Uterus (tissue), 3 donors: ENCODE measurements at regions not wholly inside any gene's neighbourhood (a gene's known extent, or its start where the extent isn't known, plus 50 kb on each side); places are given as distances from the start of the nearest gene placed in this dataset.

Experiments
- DNase-seq, 2 donors: peaks; one replicate each; pipeline ENCODE4 v3.0.0-alpha.2; 2019 to 2020
- H3K27ac ChIP-seq, 2 donors: fragments of 200-600 bp; sonication (generic); 1 replicate in 1 of 2; 2 replicates in 1 of 2; pipeline ENCODE4 v1.5.1; 2016 to 2018
- H3K27me3 ChIP-seq, 2 donors: fragments of 200-600 bp; sonication (generic); one replicate each; pipeline ENCODE4 v1.5.1; 2018 to 2019; ENCODE audit warnings: control low read depth in 1 of 2
- H3K36me3 ChIP-seq, 2 donors: fragments of 200-600 bp; sonication (generic); one replicate each; pipeline ENCODE4 v1.5.1; 2019; ENCODE audit warnings: control low read depth in 1 of 2
- H3K4me1 ChIP-seq, 2 donors: fragments of 200-600 bp; sonication (generic); one replicate each; pipeline ENCODE4 v1.5.1; 2018 to 2019; ENCODE audit warnings: control low read depth in 1 of 2
- H3K4me3 ChIP-seq, 2 donors: fragments of 200-600 bp; sonication (generic); 1 replicate in 1 of 2; 2 replicates in 1 of 2; pipeline ENCODE4 v1.5.1; 2018 to 2019; ENCODE audit warnings: mild to moderate bottlenecking in 1 of 2
- H3K9me3 ChIP-seq, 2 donors: fragments of 200-600 bp; sonication (generic); one replicate each; pipeline ENCODE4 v1.5.1; 2019; ENCODE audit warnings: control low read depth in 1 of 2
- CTCF ChIP-seq, 4 experiments: fragments of 200-600 bp in 2 of 4; fragments of 450-650 bp in 2 of 4; sonication (generic) in 2 of 4; IDR thresholded peaks; one replicate each; pipeline ENCODE4 v1.5.1; 2016 to 2019; ENCODE audit warnings: antibody characterized with exemption in 4 of 4, mild to moderate bottlenecking in 2 of 4, moderate library complexity in 1 of 4
- POLR2A ChIP-seq, 2 donors: fragments of 450-650 bp; IDR thresholded peaks; one replicate each; pipeline ENCODE4 v1.6.1; 2016; ENCODE audit warnings: antibody characterized with exemption in 2 of 2, mild to moderate bottlenecking in 1 of 2, moderate library complexity in 1 of 2
- intact Hi-C: fragments of 100-400 bp; cut with DNase I; formaldehyde crosslinking; loops from one replicate; pipeline ENCODE4 v1.15.1; 2023; ENCODE audit warnings: low total_unique reads
- donor health status: DM: yes; HTN: yes; CAD: no.

DNA sequence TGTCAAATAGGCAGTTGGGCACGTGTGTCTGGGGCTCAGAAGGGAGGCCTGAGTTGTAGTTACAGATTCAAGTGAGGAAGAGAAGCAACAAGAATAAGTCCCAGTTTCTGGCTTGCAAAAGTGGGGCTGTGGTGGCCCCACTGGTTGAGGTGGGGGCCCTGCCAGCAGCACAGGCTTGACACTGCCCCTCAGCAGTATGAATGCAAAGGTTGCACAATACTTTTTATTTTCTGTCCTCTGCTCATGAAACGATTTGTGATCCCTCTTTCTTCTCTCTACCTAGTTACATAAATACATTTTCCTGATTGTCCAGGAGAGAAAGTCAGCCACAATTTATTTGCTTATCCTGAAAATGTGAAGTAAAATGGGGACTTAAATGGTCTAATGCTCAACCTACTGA is 577.8 kb downstream of the AACS start:
- Histone ChIP-seq H3K27me3 (no peaks in the 10 kb centered on the region), H3K36me3 (no peaks in the 10 kb centered on the region), H3K4me3 (no peak overlapping the region), H3K4me1 (no peaks in the 10 kb centered on the region), H3K27ac (no peak overlapping the region), H3K9me3 (no peaks in the 10 kb centered on the region)
- no peak for TF ChIP-seq POLR2A (IDR thresholded peaks at IDR 0.05)
- TF ChIP-seq CTCF (IDR thresholded peaks at IDR 0.05) = no peak
- intact Hi-C loops = no loop called here
- no peak for DNase-seq

DNA sequence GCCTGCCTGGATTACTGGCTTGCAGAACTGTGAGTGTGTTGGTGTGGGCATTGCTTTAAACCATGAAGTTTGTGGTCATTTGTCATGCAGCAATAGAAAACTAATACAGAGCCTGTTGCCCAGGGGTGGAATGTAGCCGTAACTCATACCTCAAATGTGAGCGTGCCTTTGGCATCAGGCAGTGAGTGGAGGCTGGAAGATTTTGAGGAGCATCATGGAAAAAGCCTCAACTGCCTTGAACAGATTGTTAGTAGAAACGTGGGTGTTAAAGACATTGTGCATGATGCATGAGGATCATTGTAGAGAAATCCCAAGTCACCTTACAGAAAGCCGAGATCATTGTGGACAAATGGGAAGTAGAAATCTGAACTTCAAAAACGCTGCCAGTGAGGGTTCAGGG is 580.5 kb downstream of the AACS start:
- H3K36me3 ChIP-seq = no peaks in the 10 kb centered on the region
- no peaks in the 10 kb centered on the region for H3K9me3 ChIP-seq
- TF ChIP-seq CTCF (IDR thresholded peaks at IDR 0.05) (no peak), POLR2A (IDR thresholded peaks at IDR 0.05) (no peak)
- no peak overlapping the region for H3K4me3 ChIP-seq
- H3K27ac ChIP-seq = no peak overlapping the region
- intact Hi-C loops = no loop called here
- no peaks in the 10 kb centered on the region for H3K4me1 ChIP-seq
- DNase-seq = no peak
- H3K27me3 ChIP-seq = no peaks in the 10 kb centered on the region

DNA sequence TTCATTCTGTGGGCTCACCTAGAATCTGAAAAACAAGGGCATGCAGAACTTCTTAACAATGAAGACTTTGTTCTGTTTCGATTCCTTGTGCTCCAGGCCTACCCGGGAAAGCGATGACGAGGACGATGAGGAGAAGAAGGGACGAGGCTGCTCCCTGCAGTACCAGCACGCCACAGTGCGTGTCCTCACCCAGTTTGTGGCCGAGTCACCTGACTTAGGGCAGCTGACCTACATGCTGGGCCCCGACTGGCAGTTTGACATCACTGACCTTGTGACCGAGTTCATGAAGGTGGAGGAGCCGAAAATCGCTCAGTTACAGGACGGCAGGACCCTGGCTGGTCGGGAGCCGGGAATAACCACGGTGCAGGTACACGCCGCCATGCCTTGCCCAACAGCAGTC is 585.4 kb downstream of the AACS start:
- Histone ChIP-seq H3K27me3 (no peaks in the 10 kb centered on the region), H3K36me3 (no peaks in the 10 kb centered on the region), H3K4me1 (no peaks in the 10 kb centered on the region), H3K9me3 (no peaks in the 10 kb centered on the region), H3K4me3 (no peak overlapping the region), H3K27ac (no peak overlapping the region)
- TF ChIP-seq CTCF (IDR thresholded peaks at IDR 0.05) (no peak), POLR2A (IDR thresholded peaks at IDR 0.05) (no peak)
- intact Hi-C loops = no loop called here
- no peak for DNase-seq

- no peak overlapping the region for H3K27ac ChIP-seq
- intact Hi-C loops = no loop called here
Observed at GRCh38 chr12:125651625-125652024, 586.4 kb downstream of the AACS start.

DNA sequence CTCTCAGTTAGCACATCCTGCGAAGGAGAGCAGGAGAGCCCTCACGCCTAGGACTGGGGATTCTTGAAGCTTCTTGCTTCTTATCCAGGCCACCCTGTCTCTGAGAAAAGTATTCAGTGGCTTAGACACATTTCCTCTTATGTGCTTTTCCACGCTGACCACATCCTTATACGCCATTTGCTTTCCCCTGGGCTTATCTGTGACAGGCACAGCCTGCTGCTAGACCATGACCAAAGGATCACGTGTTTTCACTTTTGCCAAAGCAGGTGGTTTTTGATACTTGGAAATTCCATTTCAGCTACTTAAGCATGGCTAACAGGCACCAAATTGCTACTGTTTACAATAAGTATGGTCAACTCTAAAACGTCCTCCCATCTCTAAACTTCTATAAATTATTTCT is 587.4 kb downstream of the AACS start:
- no peaks in the 10 kb centered on the region for H3K4me1 ChIP-seq
- H3K36me3 ChIP-seq = no peaks in the 10 kb centered on the region
- no peak overlapping the region for H3K27ac ChIP-seq
- no peak for TF ChIP-seq CTCF (IDR thresholded peaks at IDR 0.05)
- TF ChIP-seq POLR2A (IDR thresholded peaks at IDR 0.05) = no peak
- H3K4me3 ChIP-seq = no peak overlapping the region
- no peaks in the 10 kb centered on the region for H3K9me3 ChIP-seq
- no peak for DNase-seq
- intact Hi-C loops = no loop called here
- no peaks in the 10 kb centered on the region for H3K27me3 ChIP-seq

More at GRCh38 chr12:125651625-125652024, 586.4 kb downstream of the AACS start:
- no peak for DNase-seq
- TF ChIP-seq POLR2A (IDR thresholded peaks at IDR 0.05) (no peak), CTCF (IDR thresholded peaks at IDR 0.05) (no peak)
- no peaks in the 10 kb centered on the region for H3K36me3 ChIP-seq
- H3K4me1 ChIP-seq = no peaks in the 10 kb centered on the region
- H3K9me3 ChIP-seq = no peaks in the 10 kb centered on the region
- H3K4me3 ChIP-seq = no peak overlapping the region
- H3K27me3 ChIP-seq = no peaks in the 10 kb centered on the region
